LoVo (cell line): ENCODE measurements at regions not wholly inside any gene's neighbourhood (a gene's known extent, or its start where the extent isn't known, plus 50 kb on each side); places are given as distances from the start of the nearest gene placed in this dataset.
A peak's percentile ranks its signal among the peaks of the same experiment; 100 is the strongest.
"Not testable (repeated sequence)": the region's sequence is repeated elsewhere in the genome, so short reads cannot be mapped to it uniquely, and the experiment has no call there.

ENCODE experiments used
- DNase-seq: peaks from one replicate; pipeline ENCODE4 v3.0.0-alpha.2; 2016; ENCODE audit warnings: low spot score

DNA sequence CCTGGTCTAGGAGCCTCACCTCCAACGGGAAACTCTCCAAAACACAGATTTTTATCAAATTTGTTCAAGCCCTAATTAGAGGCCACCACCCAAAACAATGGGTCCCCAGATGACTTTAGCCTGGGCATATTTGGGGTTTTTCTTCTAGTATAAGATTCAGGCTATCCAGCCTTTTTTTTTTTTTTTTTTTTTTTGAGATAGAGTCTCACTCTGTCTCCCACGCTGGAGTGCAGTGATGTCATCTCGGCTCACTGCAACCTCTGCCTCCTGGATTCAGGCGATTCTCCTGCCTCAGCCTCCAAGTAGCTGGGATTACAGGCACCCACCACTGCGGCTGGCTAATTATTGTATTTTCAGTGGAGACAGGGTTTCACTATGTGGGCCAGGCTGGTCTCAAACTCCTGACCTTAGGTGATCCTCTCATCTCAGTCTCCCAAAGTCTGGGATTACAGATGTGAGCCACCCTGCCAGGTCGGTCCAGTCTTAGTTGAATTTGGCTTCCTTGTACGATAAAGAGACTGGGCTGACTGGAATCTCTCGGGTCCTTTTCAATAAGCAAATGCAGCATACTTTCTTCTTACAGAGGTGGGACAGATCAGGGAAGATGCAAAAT, 91.4 kb upstream of the KLF6 start:
- no peak for DNase-seq

DNA sequence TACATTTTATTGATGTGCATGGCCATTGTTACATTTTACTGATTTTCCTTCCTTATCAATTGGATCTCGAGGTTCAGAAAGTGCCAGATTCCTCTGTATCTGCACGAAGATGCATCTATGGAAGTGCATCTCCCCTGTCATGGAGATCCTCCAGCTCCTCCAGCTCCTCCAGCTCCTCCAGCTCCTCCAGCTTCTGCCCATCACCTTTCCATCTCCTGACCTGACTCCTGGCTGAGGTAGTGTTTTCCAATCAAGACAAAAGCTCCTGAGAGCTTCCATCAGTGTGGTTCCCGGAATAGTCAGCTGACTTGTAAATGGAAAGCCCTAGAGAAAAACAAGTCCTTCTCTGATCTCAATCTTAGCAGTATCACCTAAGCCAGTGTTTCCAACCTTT, 90.8 kb upstream of the KLF6 start:
- DNase-seq = no peak

DNA sequence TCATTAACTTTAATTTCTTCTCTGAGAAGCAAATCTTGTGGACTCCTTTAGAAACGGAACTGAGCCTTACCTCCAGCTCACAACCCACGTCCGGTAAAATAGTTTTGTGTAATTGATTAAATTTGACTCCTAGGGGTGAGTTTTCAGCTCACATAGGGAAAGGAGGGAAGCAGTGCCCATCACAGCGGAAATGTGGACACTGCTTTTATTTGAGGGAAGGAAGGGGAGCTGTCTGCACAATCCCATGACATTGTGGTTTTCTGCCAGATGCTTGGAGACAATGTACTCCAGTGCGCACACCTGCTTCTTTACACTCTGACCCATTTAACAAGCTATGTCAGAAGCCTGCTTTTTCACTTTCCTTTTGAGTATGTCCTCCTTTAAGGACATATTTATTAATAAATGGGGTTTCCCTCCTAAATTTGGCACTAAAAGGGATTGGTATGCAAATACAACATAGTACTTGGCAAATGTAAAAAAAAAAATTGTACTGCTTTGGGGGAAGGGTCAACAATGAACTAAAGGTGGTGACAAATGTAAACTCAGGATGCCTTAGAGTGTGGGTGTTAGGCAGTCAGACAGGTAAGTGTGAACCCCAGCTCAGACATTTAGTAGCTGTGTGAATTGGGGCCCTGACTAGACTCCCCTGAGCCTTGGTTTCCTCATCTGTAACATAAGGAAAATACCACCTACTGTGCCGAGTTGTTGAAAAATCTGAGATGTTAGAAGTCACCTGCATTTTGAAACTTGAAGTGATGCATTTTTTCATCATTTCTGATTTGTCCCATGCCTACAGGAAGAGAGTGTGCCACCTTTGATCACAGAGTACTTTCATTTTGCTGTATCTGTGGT, 90.2 kb upstream of the KLF6 start:
- DNase-seq = no peak

DNA sequence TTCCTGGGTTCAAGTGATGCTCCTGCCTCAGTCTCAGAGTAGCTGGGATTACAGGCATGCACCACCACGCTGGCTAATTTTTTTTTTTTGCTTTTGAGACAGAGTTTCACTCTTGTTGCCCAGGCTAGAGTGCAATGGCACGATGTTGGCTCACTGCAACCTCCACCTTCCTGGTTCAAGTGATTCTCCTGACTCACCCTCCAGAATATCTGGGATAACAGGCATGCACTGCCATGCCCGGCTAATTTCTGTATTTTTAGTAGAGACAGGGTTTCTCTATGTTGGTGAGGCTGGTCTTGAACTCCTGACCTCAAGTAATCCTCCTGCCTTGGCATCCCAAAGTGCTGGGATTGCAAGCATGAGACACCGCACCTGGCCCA, 89.6 kb upstream of the KLF6 start:
- not testable (repeated sequence) for DNase-seq

DNA sequence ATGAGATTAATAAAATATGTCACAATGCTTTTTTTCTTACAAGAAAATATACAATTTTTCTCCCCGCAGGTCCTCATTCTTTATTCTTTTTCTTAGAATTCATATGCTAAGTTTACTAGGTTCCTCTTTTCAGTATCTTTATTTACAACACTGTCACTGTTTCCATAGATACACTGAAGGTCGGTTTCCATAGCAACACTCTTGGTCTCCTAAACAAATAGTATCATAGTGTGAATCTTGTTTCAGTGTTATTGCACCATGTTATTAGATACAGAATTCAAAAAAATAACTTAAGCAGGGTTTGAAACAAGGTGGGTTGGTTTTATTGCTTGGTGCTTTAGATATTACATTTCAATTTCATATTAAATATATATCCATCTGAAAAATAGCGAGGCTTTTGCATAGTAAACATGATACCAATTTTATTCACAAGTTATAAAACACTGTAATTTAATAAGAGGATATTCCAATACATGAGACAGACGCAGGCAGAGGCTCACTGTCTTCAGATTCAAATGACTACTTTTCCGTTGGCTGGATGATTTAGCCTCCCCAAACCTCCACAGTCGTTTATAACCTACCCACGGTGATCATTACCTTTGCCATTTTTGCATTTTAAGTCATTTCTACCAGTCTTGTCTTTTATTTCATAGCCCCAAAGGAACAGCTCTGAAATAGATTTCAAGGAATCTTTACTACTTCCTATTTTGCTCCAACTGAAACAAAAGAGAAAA, 88.9 kb upstream of the KLF6 start:
- DNase-seq = no peak

DNA sequence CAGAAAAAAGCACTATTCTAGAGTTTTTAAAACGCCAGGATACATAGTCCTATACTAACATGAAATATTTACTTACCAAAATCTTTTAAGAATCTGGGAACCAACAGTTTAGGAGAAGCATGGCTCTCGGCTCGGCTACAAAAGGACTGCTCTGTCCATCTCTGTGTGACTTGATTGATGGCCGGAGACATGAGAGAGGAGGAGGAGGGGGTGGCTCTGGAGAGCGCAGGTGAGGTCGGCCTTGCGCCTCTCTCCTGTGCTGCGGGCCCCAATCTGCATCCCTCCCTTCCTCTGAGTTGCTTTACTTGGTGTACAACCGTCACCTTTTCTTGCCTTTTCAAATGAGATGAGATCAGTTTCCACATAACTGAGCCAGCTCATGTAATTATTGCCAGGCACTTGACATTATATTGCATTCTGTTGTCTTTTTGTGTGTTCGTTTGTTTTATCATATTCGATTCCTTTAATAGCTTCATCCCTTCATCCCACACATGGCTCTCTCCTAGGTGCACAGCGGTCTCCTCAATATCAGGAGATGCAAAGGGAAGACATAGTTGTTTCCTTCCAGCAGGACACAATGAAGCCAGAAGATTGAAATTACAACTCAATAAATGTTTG, 87.8 kb upstream of the KLF6 start:
- no peak for DNase-seq

DNA sequence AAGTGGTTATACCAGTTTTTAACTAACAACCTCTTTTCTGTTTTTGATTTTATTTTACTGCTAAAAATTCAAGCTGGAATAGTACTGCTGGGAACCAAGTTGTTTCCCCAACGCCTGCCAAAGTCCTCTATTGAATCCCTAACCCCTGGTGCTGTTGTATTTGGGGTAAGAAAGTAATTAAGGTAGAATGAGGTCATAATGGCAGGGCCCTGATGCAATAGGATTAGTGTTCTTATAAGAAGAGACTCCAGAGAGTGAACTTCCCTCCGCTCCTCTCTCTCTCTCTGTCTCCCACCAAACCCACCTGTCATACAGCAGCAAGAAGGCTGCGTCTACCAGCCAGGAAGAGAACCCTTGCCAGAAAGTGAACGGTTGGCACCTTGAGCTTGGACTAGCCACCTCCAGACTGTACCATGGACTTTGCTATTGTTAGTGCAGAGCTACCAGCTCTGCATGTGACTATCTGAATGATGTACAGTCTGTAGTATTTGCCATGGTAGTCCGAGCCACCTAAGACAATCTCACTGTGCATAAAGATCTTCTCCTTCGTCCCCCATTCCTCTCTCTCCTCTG, 86.5 kb upstream of the KLF6 start:
- DNase-seq = no peak

DNA sequence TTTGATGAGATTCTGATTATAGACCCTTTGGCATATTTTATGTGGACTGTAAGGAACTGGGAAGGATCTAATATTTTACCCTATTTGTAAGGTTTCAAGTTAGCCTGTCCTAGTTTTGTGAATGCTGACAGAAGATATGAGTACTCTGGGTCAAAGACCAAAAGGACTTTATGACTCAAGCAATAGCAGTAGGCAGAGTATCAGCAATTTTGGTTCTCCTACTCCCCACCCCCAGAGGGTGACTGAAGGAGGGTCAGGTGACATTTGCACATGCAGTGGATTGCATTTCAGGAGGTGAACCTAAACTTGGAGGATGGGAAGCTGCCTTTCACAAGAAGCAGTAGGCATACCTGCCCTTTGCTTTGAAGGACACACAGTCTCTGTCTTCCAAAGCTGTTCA, 84.0 kb upstream of the KLF6 start:
- no peak for DNase-seq

DNA sequence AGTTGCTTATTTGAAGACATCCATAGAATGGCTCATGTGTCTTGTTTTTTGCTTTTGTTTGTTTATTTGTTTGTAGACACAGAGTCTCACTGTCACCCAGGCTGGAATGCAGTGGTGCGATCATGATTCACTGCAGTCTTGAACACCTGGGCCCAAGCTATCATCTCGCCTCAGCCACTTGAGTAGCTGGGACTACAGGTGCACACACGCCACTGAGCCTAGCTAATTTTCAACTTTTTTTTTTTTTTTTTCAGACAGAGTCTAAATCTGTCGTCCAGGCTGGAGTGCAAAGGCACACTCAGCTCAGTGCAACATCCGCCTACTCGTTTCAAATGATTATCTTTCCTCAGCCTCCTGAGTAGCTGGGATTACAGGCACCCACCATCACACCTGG, 83.3 kb upstream of the KLF6 start:
- DNase-seq = no peak

DNA sequence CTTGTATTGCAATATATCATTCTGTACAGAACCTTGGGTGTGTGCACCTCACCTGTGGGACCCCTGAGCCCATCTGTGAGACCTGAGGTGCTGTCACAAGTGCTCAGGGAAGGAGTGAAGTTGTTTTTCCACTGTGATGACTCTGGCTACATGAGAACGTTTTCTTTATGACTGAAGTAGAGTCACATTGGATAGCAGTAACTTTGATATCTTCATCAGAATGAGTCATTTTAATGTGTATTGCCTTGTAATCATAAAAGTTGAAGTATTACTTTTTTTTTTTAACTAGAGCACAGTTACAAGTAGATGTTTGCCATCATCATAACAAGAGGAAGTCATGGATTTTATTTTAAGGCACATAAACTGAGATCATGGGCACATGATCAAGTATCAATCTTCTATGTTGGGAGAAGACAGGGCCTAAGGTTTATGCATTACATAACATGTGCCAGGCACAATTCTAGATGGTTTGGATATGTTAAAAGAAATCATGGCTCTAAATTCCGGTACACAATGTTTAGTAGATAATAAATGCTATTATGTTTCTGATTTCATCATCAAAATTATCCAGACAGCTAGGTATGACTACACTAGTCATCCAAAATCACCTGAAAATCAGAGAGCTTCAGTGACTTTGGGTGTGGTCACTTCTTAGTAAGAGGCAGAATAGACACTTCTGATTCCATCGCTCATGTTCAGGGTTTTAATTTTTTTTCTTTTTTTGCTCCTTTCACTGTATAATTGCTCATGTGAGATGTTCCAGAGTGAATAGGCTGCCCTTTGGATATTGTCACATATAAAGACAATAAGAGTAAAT, 82.7 kb upstream of the KLF6 start:
- peak; percentile 58 for DNase-seq

DNA sequence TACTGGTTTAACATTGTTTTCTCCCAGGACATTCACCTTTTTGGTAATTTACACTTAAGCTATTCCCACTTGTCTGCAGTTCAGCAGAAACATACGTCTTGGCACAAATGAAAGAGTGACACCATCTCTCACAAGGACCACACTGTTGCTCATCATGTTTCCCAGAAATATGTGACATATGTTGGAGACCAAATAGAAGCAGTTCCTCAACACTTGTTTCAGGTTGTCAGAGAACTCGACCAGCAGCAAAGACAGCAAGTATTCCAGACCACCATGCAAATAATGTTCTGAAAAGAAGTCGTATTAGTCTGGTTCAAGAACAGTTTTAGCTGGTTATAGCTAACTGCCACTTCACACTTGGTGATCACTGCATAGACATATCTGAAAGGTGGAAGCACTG, 81.3 kb upstream of the KLF6 start:
- no peak for DNase-seq

DNA sequence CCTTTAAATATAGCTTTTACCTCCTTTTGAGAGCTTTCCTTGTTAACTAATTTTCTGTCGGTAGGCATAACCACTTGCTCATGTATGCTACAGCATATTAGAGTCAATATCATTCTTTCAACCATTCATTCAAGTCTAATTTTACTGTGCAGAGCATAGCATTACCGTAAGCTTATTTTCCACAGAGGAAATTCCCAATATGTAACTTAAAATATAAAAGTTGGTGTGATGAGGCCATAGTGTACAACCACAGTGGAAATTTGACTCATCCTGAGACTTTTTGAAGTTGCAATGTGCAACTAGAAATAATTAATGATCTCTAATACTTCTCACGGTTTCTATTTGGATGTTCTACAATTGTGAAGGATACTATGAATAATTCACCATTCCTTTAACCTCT, 80.6 kb upstream of the KLF6 start:
- DNase-seq = no peak

DNA sequence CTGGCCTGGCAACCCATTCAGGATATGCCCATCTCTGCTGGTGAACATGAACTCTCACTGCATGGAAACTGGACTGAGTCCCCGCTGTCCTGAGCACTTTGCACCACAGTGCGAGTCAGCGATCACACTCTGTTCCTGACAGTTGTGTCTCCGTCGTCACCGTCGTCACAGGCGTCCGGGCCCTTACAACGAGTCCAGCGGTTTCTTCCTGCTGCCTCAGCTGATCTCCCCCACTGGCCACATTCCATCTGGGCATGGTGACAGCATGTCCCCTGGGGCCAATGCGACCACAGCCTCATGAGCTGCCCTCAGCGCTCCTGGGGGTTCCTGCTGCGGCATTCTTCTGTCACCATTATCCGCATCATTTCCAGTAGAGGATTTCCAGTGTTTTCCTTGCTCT, 76.8 kb upstream of the KLF6 start:
- no peak for DNase-seq

DNA sequence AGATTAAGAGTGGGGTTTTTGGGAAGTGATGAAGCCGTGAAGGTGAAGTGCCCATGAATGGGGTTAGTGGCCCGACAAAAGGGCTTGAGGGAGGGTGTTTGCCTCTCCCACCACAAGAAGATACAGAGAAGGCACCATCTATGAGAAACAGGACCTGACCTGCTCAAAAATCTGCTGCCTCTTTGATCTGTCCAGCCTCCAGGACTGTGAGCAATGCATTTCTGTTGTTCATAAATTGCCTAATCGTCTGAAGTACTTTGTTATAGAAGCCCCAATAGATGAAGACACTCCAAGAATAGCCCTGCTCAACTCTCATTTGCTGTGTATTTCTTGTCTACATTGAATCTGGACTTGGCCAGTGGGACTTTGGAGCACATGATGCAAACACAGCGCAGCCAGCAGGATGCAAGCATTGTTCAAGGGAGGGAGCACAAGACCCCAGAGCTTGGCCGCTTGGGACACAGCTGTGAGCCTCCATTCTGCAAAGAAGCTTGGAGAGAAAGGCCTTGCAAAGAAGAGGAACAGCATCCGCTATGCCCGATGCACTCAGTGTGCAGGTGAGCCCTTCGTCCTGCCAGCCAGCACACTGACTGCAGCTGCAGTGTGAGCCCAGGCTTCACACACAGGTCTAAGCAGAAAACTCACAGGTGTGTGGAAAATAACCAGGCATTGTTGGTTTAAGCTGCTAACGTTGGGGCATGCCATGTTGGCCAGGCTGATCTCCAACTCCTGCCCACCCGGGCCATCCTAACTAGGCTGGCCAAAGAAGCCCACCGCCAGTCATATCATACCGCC, 73.2 kb upstream of the KLF6 start:
- DNase-seq = no peak

DNA sequence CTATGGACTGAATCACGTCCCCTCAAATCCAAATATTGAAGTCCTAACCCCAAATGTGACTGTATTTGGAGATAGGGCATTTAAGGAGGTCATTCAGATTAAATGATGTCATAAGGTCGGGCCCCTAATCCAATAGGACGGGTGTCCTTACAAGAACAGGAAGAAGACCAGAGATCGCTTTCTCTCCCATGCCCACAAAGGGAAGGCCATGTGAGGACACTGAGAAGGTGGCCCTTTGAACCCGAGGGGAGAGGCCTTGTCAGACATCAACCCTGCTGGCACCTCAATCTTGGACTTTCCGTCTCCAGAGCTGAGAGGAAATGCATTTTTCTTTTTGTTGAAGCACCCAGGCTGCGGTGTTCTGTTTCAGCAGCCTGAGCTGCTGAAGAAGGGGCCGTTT, 72.3 kb upstream of the KLF6 start:
- DNase-seq = no peak

DNA sequence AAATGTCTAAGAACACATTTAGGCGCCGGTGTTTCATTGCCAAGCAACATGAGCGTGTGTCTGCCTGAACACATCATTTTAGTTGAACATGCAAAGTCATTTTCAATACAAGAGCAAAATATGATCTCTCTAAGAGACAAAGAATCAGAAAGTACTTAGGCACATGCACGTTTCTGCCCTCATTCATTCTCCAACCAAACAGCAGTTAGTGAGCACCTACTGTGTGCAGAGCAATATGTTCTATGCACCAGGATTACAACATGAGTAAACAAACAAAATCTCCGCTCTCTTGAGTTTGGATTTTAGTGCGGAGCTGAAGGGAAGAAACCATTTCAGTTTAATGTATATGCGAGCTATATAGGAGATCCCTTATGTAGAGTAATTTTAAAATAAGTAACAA, 71.6 kb upstream of the KLF6 start:
- no peak for DNase-seq

DNA sequence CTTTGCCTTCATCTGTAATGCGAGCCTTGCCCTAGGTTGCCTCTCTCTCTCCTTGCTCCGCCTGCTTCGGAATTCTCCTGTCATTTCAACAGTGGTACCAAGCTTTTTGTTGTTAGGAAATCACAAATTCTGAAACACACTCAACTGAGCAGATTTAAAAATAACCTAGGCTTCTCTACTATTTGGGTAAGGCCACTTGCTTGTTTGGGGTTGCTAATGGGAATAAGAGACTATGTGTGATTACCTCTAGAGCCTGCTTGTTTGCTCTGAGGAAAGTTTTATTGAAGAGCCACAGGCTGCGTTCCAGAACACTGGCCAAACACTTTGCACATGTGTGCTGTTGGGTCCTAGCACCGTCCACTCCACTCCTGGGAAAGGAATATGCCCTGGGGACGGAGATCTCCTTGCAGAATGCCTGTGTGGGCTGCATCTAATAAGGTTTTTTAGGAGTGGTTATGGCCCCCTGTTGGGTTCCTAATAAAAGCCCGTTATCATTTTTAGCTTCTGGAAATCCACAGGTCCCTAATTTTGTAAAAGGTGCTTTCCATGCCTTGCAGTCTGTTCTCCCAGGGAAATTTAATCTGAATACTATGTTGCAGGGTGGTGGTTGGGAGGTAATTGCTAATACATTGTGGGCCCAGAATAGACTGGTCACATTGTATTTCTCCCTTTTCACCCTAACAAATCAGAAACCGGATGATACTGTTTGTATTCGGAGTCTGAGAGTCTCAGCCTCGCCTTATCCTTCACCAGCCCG, 68.7 kb upstream of the KLF6 start:
- DNase-seq = no peak

DNA sequence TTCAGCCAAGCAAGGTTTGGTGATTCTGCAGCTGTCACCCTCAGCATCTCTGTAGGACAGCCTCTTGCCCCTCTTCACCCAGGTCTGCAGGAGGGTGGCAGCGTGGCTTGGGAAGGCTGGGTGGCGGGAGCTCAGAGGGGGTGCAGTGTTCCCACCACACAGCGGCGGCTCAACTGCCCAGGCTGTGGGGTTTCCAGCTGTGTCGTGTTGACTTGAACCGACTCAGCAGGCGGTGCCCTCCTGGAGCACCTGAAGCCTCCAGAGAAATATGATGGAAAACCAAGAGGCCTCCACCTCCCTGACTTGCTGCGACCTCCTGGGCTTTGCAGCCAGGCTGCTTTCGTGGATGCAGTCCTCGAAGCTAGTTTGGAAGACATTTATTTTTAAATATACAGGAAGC, 68.0 kb upstream of the KLF6 start:
- DNase-seq = no peak

DNA sequence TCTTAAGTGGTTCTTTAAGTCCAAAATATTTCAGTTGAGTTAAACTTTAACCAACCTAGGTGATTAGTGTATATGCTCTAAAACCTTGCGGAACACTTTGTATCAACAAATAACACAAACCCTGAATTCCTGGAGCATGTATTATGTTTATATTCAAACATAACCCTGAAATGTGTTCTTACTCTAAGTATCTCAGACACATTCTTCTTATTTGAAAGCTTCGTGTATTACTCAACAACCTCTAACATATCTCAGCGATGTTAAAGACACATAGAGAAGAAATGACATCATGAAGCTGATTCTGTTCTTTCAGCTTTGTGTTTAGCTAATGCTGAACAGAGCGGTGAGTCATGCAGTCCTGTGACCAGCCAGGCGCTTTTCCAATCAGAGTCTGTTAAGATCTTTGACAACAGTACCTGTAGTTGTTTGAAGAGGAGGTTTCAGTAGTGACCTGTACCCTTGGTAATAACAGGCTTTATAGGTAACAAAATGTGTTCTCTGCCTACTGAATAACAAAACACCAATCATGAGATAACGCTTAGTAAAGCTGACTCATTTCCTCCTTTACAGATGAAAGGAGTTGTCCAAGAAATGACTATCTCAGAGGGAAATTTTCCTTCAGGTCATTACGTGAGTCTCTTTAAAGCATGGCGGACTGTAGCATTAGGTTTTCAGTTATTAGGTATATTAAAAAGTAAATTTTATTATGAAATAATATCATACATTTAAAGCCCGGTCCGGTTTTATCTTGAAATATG, 67.3 kb upstream of the KLF6 start:
- DNase-seq = peak; percentile 98
